ENCODE measurements at regions not wholly inside any gene's neighbourhood (a gene's known extent, or its start where the extent isn't known, plus 50 kb on each side); places are given as distances from the start of the nearest gene placed in this dataset.

- TF ChIP-seq, protein P1, sequence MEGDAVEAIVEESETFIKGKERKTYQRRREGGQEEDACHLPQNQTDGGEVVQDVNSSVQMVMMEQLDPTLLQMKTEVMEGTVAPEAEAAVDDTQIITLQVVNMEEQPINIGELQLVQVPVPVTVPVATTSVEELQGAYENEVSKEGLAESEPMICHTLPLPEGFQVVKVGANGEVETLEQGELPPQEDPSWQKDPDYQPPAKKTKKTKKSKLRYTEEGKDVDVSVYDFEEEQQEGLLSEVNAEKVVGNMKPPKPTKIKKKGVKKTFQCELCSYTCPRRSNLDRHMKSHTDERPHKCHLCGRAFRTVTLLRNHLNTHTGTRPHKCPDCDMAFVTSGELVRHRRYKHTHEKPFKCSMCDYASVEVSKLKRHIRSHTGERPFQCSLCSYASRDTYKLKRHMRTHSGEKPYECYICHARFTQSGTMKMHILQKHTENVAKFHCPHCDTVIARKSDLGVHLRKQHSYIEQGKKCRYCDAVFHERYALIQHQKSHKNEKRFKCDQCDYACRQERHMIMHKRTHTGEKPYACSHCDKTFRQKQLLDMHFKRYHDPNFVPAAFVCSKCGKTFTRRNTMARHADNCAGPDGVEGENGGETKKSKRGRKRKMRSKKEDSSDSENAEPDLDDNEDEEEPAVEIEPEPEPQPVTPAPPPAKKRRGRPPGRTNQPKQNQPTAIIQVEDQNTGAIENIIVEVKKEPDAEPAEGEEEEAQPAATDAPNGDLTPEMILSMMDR (conservative IDR thresholded peaks at IDR 0.05), result no peak
- H3K27ac ChIP-seq, result no peak overlapping the region
Observed at GRCh38 chr2:226477221-226478108, 322.2 kb downstream of the IRS1 start.

GRCh38 chr2:226475650-226476049 is 324.0 kb downstream of the IRS1 start:
- no peak overlapping the region for H3K27ac ChIP-seq
- TF ChIP-seq, protein P1 (conservative IDR thresholded peaks at IDR 0.05), result no peak

DNA sequence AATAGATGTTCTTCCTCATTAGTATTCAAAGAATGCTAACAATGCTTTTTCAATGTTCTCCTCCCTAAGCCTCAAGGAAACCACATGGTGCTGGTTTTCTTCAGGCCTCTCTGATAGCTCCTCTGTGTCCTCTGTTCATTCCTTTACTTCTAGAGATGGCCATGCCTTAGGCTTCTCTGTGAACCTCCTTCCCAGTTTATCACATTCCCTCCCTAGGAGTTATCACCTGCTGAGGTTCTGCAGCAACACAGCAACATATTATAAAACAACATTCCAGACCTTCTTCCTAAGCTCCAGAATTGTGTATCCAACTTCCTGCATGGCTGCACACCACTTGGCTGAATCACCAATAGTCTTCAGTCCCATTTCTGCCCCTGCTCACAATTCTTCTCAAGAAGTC is 325.5 kb downstream of the IRS1 start:
- H3K27ac ChIP-seq, result no peak overlapping the region
- TF ChIP-seq, protein P1 (conservative IDR thresholded peaks at IDR 0.05), result no peak

- TF ChIP-seq, protein P1 (conservative IDR thresholded peaks at IDR 0.05), result no peak
- H3K27ac ChIP-seq, result no peak overlapping the region
Observed at GRCh38 chr2:226471987-226472470, 327.6 kb downstream of the IRS1 start.

- H3K27ac ChIP-seq, result no peak overlapping the region
- TF ChIP-seq, protein P1 (conservative IDR thresholded peaks at IDR 0.05), result no peak
Observed at GRCh38 chr2:226467633-226468032, 332.0 kb downstream of the IRS1 start.

- no peak overlapping the region for H3K27ac ChIP-seq
- TF ChIP-seq, protein P1 (conservative IDR thresholded peaks at IDR 0.05), result no peak
Observed at GRCh38 chr2:226467221-226467620, 332.4 kb downstream of the IRS1 start.

GRCh38 chr2:226466589-226466988 is 333.0 kb downstream of the IRS1 start:
- TF ChIP-seq, protein P1 (conservative IDR thresholded peaks at IDR 0.05), result no peak
- H3K27ac ChIP-seq, result no peak overlapping the region

Measured in VCaP (cell line).